HG03175 (cell line): ENCODE measurements at regions not wholly inside any gene's neighbourhood (a gene's known extent, or its start where the extent isn't known, plus 50 kb on each side); places are given as distances from the start of the nearest gene placed in this dataset.
"Not testable (repeated sequence)": the region's sequence is repeated elsewhere in the genome, so short reads cannot be mapped to it uniquely, and the experiment has no call there.

Experiments
- ATAC-seq: cut with Tn5 transposase; IDR thresholded peaks from one replicate; pipeline ENCODE4 v1.9.1; 2021; ENCODE audit warnings: mild to moderate bottlenecking, moderate library complexity; ENCODE audit not compliant: unreplicated experiment

- ATAC-seq, result no peak
Measured at GRCh38 chr1:65581119-65581518, 160.7 kb downstream of the LEPR start.

DNA sequence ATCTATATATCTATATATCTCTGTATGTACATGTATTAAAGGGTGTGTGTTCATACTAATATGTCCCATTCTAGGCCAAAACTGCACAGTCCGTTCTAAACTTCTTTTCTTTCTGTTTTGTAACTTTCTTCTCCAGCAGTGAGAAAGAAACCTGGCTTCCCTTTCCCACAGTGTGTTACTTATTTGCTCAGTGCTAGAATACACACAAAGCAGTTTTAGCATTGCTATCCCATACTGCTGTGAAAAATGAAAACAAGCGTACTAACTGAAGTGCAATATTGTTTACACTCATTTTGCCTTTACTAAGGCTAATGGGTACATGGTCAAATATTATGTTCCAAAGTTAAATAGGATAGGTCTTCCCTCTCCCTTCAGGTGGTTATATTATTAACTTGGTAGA is 163.9 kb downstream of the LEPR start:
- ATAC-seq, result no peak

- no peak for ATAC-seq
Measured at GRCh38 chr1:65590279-65590678, 169.8 kb downstream of the LEPR start.

DNA sequence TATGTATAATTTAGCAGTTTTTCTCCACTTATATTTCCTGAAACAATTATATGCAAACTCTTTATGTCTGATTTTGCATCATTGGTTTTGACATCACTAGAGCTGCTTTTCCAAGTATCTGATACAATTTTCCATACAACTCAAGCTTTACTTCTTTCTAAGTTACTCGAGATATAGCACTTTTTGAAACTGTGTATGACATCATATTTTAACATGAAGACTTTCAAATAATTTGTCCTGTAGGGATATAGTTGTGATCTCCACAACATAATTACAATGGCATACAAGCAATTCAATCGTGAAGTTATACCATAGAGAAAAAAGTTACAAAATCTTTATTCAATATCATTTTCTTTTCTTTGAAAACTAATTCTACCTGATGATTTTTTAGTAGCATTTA is 173.0 kb downstream of the LEPR start:
- no peak for ATAC-seq

GRCh38 chr1:65595724-65596123 is 175.3 kb downstream of the LEPR start:
- no peak for ATAC-seq

GRCh38 chr1:65596768-65597167 is 176.3 kb downstream of the LEPR start:
- no peak for ATAC-seq

DNA sequence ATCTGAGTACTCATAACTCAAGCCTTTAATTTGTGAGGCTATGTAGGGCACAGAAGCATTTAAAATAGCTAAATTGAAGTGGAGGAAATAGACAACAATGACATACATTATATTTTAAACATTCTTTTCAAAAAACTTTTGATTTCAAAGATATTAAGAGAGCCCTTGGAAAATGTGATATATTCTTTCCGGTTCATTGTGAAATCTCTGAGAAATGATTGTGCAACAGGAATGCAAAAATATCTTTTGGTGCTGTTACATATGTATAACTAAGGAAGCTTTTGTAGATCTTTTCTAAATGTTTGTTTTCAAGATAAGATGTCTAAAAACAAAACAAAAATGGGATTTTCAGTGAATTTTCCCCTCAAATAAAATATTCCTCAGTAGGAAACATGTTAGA is 185.2 kb downstream of the LEPR start:
- ATAC-seq, result no peak

DNA sequence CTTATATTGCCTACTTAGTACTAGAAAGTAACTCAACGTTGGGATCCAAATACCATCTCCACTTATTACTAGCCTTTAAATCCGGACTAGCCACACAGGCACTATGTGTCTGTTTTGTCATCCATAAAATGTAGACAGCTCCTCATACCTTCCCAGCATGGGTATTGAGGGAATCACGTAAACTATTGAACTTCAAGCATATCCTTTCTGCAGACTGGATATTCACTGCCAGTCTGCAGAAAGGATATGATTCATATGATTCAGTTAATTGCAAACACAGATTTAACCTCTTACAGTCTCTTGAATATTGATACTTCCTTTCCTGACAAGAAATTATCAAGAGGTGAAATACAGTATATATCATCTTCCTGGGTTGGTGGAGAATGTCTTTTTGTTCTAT is 186.0 kb downstream of the LEPR start:
- ATAC-seq, result no peak

DNA sequence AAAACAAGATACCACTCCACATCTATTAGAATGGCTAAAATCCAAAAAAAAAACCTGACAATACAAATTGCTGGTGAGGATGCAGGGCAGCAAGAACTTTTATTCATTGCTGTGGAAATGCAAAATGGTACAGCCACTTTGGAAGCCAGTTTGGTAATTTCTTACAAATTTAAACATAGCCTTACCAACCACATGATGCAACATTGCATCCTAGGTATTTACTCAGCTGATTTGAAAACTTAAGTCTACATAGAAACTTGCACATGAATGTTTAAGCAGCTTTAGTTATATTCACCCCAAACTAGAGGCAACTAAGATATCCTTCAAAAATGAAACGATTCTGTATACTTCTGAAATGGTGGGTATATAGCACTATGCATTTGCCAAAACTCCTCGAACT is 178.8 kb upstream of the PDE4B start:
- ATAC-seq, result no peak

GRCh38 chr1:65615859-65616258 is 176.8 kb upstream of the PDE4B start:
- ATAC-seq, result no peak

DNA sequence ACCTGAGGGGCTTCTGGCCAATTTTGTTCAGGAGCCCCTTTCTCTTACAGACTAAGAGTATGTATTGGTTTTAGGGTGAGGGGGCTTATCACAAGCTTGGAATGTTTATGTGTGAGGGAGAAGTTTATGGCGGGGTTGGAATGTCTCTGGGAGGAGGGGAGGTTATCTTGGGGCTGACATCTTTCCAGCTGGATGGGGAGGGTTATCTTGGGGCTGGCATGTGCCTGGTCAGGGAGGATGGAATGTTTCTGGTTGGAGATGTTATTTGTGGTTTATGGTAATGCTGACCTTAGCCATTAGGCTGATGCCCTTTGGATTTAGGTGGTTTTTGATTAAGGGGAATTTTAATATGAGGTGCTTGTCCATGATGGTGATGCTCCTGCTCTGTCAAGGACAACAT is 171.0 kb upstream of the PDE4B start:
- not testable (repeated sequence) for ATAC-seq

DNA sequence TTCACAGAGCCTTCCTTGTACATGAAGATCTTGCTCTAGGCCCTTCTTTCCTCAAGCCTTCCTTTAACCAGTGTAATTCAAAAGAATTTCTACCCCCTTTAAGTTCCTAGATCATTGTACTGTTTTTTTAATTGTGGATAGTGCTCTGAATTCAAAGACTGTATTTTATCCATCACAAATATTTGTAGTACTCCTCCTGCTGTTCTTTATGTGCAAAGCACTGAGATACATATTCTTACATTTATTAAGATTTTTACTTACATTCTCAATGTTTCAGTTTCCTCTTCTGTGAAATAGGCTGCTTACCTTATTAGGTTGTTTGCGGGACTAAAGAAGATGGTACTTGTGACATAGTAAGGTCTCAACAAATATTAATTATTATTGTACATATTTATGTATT is 168.8 kb upstream of the PDE4B start:
- no peak for ATAC-seq

- ATAC-seq, result no peak
Measured at GRCh38 chr1:65625528-65625927, 167.2 kb upstream of the PDE4B start.

GRCh38 chr1:65626003-65626402 is 166.7 kb upstream of the PDE4B start:
- no peak for ATAC-seq

- no peak for ATAC-seq
Measured at GRCh38 chr1:65629788-65630187, 162.9 kb upstream of the PDE4B start.

- ATAC-seq, result no peak
Measured at GRCh38 chr1:65630855-65631254, 161.8 kb upstream of the PDE4B start.

- ATAC-seq, result no peak
Measured at GRCh38 chr1:65632235-65632634, 160.5 kb upstream of the PDE4B start.

DNA sequence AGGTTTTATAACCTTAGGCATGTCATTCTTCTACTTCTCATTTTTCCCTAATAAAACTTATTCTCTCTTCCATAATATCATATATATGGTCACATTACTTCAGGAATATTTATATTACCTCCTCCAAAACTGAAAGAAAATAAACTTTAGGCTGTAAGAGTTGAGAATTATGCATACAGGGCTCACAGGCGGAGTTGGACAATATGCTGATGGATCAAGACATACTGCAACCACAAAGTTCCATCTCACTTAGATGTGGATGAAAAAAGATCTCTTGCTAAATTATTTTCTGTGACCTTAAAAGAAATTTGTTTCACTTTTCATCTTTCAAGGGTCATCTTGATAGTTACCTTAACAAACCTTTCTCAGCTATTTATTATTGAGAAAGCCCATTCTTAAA is 152.6 kb upstream of the PDE4B start:
- ATAC-seq, result no peak

DNA sequence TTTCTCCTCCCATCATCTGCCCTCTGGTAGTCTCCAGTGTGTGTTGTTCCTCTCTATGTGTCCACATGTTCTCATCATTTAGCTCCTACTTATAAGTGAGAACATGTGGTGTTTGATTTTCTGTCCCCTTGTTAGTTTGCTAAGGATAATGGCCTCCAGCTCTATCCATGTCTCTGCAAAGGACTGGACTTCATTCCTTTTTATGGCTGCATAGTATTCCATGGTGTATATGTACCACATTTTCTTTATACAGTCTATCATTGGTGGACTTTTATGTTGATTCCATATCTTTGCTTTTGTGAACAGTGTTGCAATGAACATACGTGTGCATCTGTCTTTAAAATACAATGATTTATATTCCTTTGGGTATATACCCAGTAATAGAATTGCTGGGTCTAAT is 143.5 kb upstream of the PDE4B start:
- ATAC-seq, result not testable (repeated sequence)

- ATAC-seq, result no peak
Measured at GRCh38 chr1:65650682-65651081, 142.0 kb upstream of the PDE4B start.

DNA sequence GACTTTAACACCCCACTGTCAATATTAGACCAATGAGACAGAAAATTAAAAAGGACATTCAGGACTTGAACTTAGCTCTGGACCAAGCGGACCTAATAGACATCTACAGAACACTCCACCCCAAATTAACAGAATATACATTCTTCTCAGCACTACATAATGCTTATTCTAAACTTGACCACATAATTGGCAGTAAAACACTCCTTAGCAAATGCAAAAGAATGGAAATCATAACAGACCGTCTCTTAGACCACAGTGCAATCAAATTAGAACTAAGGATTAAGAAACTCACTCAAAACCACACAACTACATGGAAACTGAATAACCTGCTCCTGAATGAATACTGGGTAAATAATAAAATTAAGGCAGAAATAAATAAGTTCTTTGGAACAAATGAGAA is 138.2 kb upstream of the PDE4B start:
- not testable (repeated sequence) for ATAC-seq

GRCh38 chr1:65657609-65658008 is 135.1 kb upstream of the PDE4B start:
- ATAC-seq, result not testable (repeated sequence)

- no peak for ATAC-seq
Measured at GRCh38 chr1:65658122-65658521, 134.6 kb upstream of the PDE4B start.

GRCh38 chr1:65668368-65668767 is 124.3 kb upstream of the PDE4B start:
- no peak for ATAC-seq
